Heart left ventricle (tissue), 16 donors: ENCODE measurements at regions not wholly inside any gene's neighbourhood (a gene's known extent, or its start where the extent isn't known, plus 50 kb on each side); places are given as distances from the start of the nearest gene placed in this dataset.

ENCODE experiments used
- ATAC-seq, 4 donors: fragments of 200-7000 bp; cut with Tn5 transposase; one replicate each; pipeline ENCODE4 v1.9.1; 2020 to 2022; ENCODE audit warnings: moderate library complexity in 4 of 4, mild to moderate bottlenecking in 3 of 4, moderate number of reproducible peaks in 1 of 4
- DNase-seq, 5 donors: peaks; one replicate each; pipeline ENCODE4 v3.0.0-alpha.2; 2020
- H3K27ac ChIP-seq, 12 donors: fragments of 200-600 bp; sonication (generic) in 4 of 12; one replicate each; pipeline versions ENCODE4 v1.5.0 to v1.8.0; 2016 to 2022; ENCODE audit warnings: mild to moderate bottlenecking in 2 of 12
- H3K27me3 ChIP-seq, 9 donors: fragments of 200-600 bp; sonication (generic) in 2 of 9; one replicate each; pipeline versions ENCODE4 v1.5.1 to v1.8.0; 2016 to 2022; ENCODE audit warnings: mild to moderate bottlenecking in 3 of 9
- H3K36me3 ChIP-seq, 9 donors: fragments of 200-600 bp; sonication (generic) in 2 of 9; one replicate each; pipeline versions ENCODE4 v1.5.0 to v1.8.0; 2018 to 2022; ENCODE audit warnings: mild to moderate bottlenecking in 2 of 9
- H3K4me1 ChIP-seq, 12 donors: fragments of 200-600 bp; sonication (generic) in 4 of 12; one replicate each; pipeline versions ENCODE4 v1.5.0 to v1.8.0; 2016 to 2022; ENCODE audit warnings: mild to moderate bottlenecking in 3 of 12
- H3K4me3 ChIP-seq, 12 donors: fragments of 200-600 bp; sonication (generic) in 4 of 12; one replicate each; pipeline versions ENCODE4 v1.5.0 to v1.8.0; 2017 to 2022; ENCODE audit warnings: mild to moderate bottlenecking in 9 of 12, moderate library complexity in 4 of 12
- H3K9me3 ChIP-seq, 12 donors: fragments of 200-600 bp; sonication (generic) in 4 of 12; one replicate each; pipeline versions ENCODE4 v1.5.0 to v1.8.0; 2016 to 2022; ENCODE audit warnings: mild to moderate bottlenecking in 1 of 12
- CTCF ChIP-seq, 12 donors: fragments of 200-600 bp; sonication (generic) in 4 of 12; IDR thresholded peaks; one replicate each; pipeline versions ENCODE4 v1.5.0 to v1.8.0; 2018 to 2022; ENCODE audit warnings: antibody characterized with exemption in 12 of 12, mild to moderate bottlenecking in 5 of 12
- POLR2A ChIP-seq, 2 donors: fragments of 450-650 bp; IDR thresholded peaks; one replicate each; pipeline ENCODE4 v1.6.1; 2017; ENCODE audit warnings: antibody characterized with exemption in 2 of 2, mild to moderate bottlenecking in 2 of 2, moderate library complexity in 2 of 2
- WGBS, 4 donors: extraction: QIAGEN DNeasy Blood & Tissue Kit in 2 of 4; methylation state at CpG; one replicate each; pipeline versions ENCODE4 v1.1.5 to v1.1.7; 2013 to 2018; 5-methylcytosine and 5-hydroxymethylcytosine counted together
- intact Hi-C, 10 donors: fragments of 100-400 bp; cut with DNase I; formaldehyde crosslinking; loops; one replicate each; pipeline versions ENCODE4 v1.11.1 to v1.14.2; 2022
- donor health status: ischemic (EF 13 %, LVEDD 7.1; RV severe dilation, severe dysfunction).
- donor health status: healthy with polysubstance abuse.
- donor health status: DM: no; HTN: yes; CAD: no.
- donor health status: DM: no; HTN: no; CAD: no.
- donor health status: ischemic (EF 25% LVEDD 6.9; RV normal size, moderate dysfunction).
- donor health status: ischemic (EF 25% LVEDD 5.7; RV mildly dilated, moderate dysfunction).
- donor health status: healthy.
- donor health status: DM: yes; HTN: yes; CAD: no.
- donor health status: ischemic (EF 35%, LVEDD 5.7; RV mildly dilated, moderate dysfunction).
- donor health status: nonischemic (EF 11% LVEDD 7.7; RV severe dilation, severe dysfunction).
- donor health status: DM: yes; HTN: yes; CAD: no.
- donor health status: PGD.
- donor health status: ischemic (EF 29% LVEDD 5.4; RV normal size, mild dysfunction).
- donor health status: nonischemic (EF 23%, LVEDD 6.1; RV moderate dilation, normal function).

GRCh38 chr11:71190551-71190950, 61.8 kb downstream of the SHANK2 start:
- Histone ChIP-seq H3K36me3 (no peaks in the 10 kb centered on the region), H3K27me3 (peaks cover 0 to 8% (median 0%) of the 10 kb centered on the region in 9 donors), H3K9me3 (no peaks in the 10 kb centered on the region), H3K4me1 (no peaks in the 10 kb centered on the region), H3K4me3 (no peak overlapping the region), H3K27ac (no peak overlapping the region)
- intact Hi-C loops = no loop called here
- WGBS, 4 donors = 64 to 75% (median 72%) methylated on average over 14 of the region's 14 CpGs
- no peak for TF ChIP-seq CTCF (IDR thresholded peaks at IDR 0.05)
- no peak for TF ChIP-seq POLR2A (IDR thresholded peaks at IDR 0.05)
- DNase-seq (no peak), ATAC-seq (no peak)

- intact Hi-C loops = no loop called here
- H3K4me1 ChIP-seq = no peaks in the 10 kb centered on the region
- H3K27ac ChIP-seq = no peak overlapping the region
- TF ChIP-seq POLR2A (IDR thresholded peaks at IDR 0.05) (no peak), CTCF (IDR thresholded peaks at IDR 0.05) (no peak)
- DNase-seq = no peak
- peaks cover 0 to 8% (median 0%) of the 10 kb centered on the region in 9 donors for H3K27me3 ChIP-seq
- WGBS, 4 donors = 78 to 87% (median 81%) methylated on average over 6 to 14 of the region's 14 CpGs
- H3K4me3 ChIP-seq = no peak overlapping the region
- no peaks in the 10 kb centered on the region for H3K36me3 ChIP-seq
- ATAC-seq = no peak
- H3K9me3 ChIP-seq = no peaks in the 10 kb centered on the region
Observed at GRCh38 chr11:71189768-71190315, 62.5 kb downstream of the SHANK2 start.

GRCh38 chr11:71188886-71189767, 63.2 kb downstream of the SHANK2 start:
- ATAC-seq (no peak), DNase-seq (no peak)
- Histone ChIP-seq H3K4me1 (no peaks in the 10 kb centered on the region), H3K27me3 (peaks cover 0 to 8% (median 0%) of the 10 kb centered on the region in 9 donors), H3K4me3 (no peak overlapping the region), H3K9me3 (no peaks in the 10 kb centered on the region), H3K27ac (no peak overlapping the region), H3K36me3 (no peaks in the 10 kb centered on the region)
- intact Hi-C loops = no loop called here
- TF ChIP-seq POLR2A (IDR thresholded peaks at IDR 0.05) = no peak
- 84 to 85% (median 84%) methylated on average over 18 to 20 of the region's 20 CpGs for WGBS, 4 donors

GRCh38 chr11:71188073-71188472, 64.3 kb downstream of the SHANK2 start:
- Histone ChIP-seq H3K27ac (no peak overlapping the region), H3K4me3 (no peak overlapping the region), H3K4me1 (no peaks in the 10 kb centered on the region), H3K9me3 (no peaks in the 10 kb centered on the region), H3K27me3 (peaks cover 0 to 4% (median 0%) of the 10 kb centered on the region in 9 donors), H3K36me3 (no peaks in the 10 kb centered on the region)
- intact Hi-C loops = no loop called here
- ATAC-seq (no peak), DNase-seq (no peak)
- TF ChIP-seq POLR2A (IDR thresholded peaks at IDR 0.05) (no peak), CTCF (IDR thresholded peaks at IDR 0.05) (no peak)
- WGBS, 4 donors = 85 to 90% (median 88%) methylated on average over 8 of the region's 8 CpGs
